GM23338 (cell line): ENCODE measurements at regions not wholly inside any gene's neighbourhood (a gene's known extent, or its start where the extent isn't known, plus 50 kb on each side); places are given as distances from the start of the nearest gene placed in this dataset.

ENCODE experiments used
- ATAC-seq: fragments of 200-7000 bp; cut with Tn5 transposase; 3 replicates; pipeline ENCODE4 v1.9.1; 2020
- DNase-seq: peaks from one replicate; pipeline ENCODE4 v3.0.0-alpha.2; 2015; ENCODE audit warnings: low spot score
- H2AFZ ChIP-seq: fragments of 200-600 bp; sonication (generic); 2 replicates; pipeline ENCODE4 v1.8.0; 2016; ENCODE audit warnings: antibody characterized with exemption, mild to moderate bottlenecking, moderate library complexity
- H3F3A ChIP-seq: fragments of 200-600 bp; sonication (generic); replicated peaks from 2 replicates; pipeline ENCODE4 v1.8.0; 2017; ENCODE audit warnings: antibody characterized with exemption, mixed run types, low read depth
- H3K27ac ChIP-seq: fragments of 200-600 bp; sonication (generic); 2 replicates; pipeline ENCODE4 v1.6.1; 2016; ENCODE audit warnings: low read depth
- H3K27me3 ChIP-seq: fragments of 200-600 bp; sonication (generic); 2 replicates; pipeline ENCODE4 v1.8.0; 2016; ENCODE audit warnings: mild to moderate bottlenecking, mixed run types, moderate library complexity; ENCODE audit not compliant: insufficient read depth
- H3K36me3 ChIP-seq: fragments of 200-600 bp; sonication (generic); 2 replicates; pipeline ENCODE4 v1.8.0; 2016; ENCODE audit warnings: mild to moderate bottlenecking; ENCODE audit not compliant: insufficient read depth
- H3K4me1 ChIP-seq: fragments of 200-600 bp; sonication (generic); 2 replicates; pipeline ENCODE4 v1.8.0; 2016; ENCODE audit warnings: mild to moderate bottlenecking, moderate library complexity; ENCODE audit not compliant: insufficient read depth
- H3K4me2 ChIP-seq: fragments of 200-600 bp; sonication (generic); 2 replicates; pipeline ENCODE4 v1.7.1; 2017; ENCODE audit warnings: mixed run types
- H3K4me3 ChIP-seq: fragments of 200-600 bp; sonication (generic); 2 replicates; pipeline ENCODE4 v1.6.1; 2016; ENCODE audit warnings: mixed run types
- H3K79me2 ChIP-seq: fragments of 200-600 bp; sonication (generic); replicated peaks from 2 replicates; pipeline ENCODE4 v1.8.0; 2017; ENCODE audit warnings: mild to moderate bottlenecking; ENCODE audit not compliant: insufficient read depth
- H3K9me2 ChIP-seq: fragments of 200-600 bp; sonication (generic); 2 replicates; pipeline ENCODE4 v1.8.0; 2017; ENCODE audit not compliant: insufficient read depth
- H4K20me1 ChIP-seq: fragments of 200-600 bp; sonication (generic); replicated peaks from 2 replicates; pipeline ENCODE4 v1.8.0; 2017; ENCODE audit warnings: mild to moderate bottlenecking; ENCODE audit not compliant: insufficient read depth
- H3K27ac Mint-ChIP-seq: 2 replicates; pipeline ENCODE4 v1.8.0; 2020; ENCODE audit warnings: inconsistent platforms, mild to moderate bottlenecking, moderate library complexity, mixed read lengths
- H3K27me3 Mint-ChIP-seq: 3 replicates; pipeline ENCODE4 v1.8.0; 2022; ENCODE audit warnings: low read depth, mild to moderate bottlenecking, moderate library complexity, mixed read lengths, inconsistent platforms; ENCODE audit not compliant: insufficient read depth, poor library complexity
- H3K36me3 Mint-ChIP-seq: 3 replicates; pipeline ENCODE4 v1.8.0; 2021; ENCODE audit warnings: low read depth, mild to moderate bottlenecking, inconsistent platforms, moderate library complexity, mixed read lengths
- H3K4me1 Mint-ChIP-seq: 3 replicates; pipeline ENCODE4 v1.8.0; 2020; ENCODE audit warnings: mild to moderate bottlenecking, inconsistent platforms, mixed read lengths
- H3K4me3 Mint-ChIP-seq: 3 replicates; pipeline ENCODE4 v1.8.0; 2021; ENCODE audit warnings: moderate library complexity, mild to moderate bottlenecking, inconsistent platforms, mixed read lengths
- H3K9me3 Mint-ChIP-seq: 3 replicates; pipeline ENCODE4 v1.8.0; 2020; ENCODE audit warnings: moderate library complexity, mild to moderate bottlenecking, inconsistent platforms, mixed read lengths
- ETS1 ChIP-seq: IDR thresholded peaks from 2 replicates; pipeline ENCODE4 v1.6.1; 2016; ENCODE audit warnings: antibody characterized with exemption
- EZH2 ChIP-seq: fragments of 200-600 bp; sonication (generic); IDR thresholded peaks from one replicate; pipeline ENCODE4 v1.8.0; 2017; ENCODE audit warnings: antibody characterized with exemption, mild to moderate bottlenecking, low read depth; ENCODE audit not compliant: unreplicated experiment
- JUNB ChIP-seq: IDR thresholded peaks from one replicate; pipeline ENCODE4 v1.6.1; 2016; ENCODE audit warnings: antibody characterized with exemption; ENCODE audit not compliant: unreplicated experiment
- NANOG ChIP-seq: IDR thresholded peaks from 2 replicates; pipeline ENCODE4 v1.6.1; 2016; ENCODE audit warnings: antibody characterized with exemption, borderline replicate concordance
- REST ChIP-seq: IDR thresholded peaks from one replicate; pipeline ENCODE4 v1.6.1; 2018; ENCODE audit warnings: antibody characterized with exemption; ENCODE audit not compliant: unreplicated experiment
- ZNF462 ChIP-seq: fragments of 250-450 bp; sonication (Bioruptor Pico); IDR thresholded peaks from 2 replicates; pipeline ENCODE4 v1.5.0; 2020; ENCODE audit warnings: mild to moderate bottlenecking, moderate library complexity
- TF ChIP-seq, protein P1 (sequence below), 2 experiments: fragments of 200-600 bp in 1 of 2; sonication (generic) in 1 of 2; conservative IDR thresholded peaks; 2 replicates each; pipeline versions ENCODE4 v1.5.1 to v1.6.1; 2016 to 2017; ENCODE audit warnings: antibody characterized with exemption in 2 of 2, low read depth in 2 of 2, mild to moderate bottlenecking in 2 of 2, moderate library complexity in 1 of 2

DNA sequence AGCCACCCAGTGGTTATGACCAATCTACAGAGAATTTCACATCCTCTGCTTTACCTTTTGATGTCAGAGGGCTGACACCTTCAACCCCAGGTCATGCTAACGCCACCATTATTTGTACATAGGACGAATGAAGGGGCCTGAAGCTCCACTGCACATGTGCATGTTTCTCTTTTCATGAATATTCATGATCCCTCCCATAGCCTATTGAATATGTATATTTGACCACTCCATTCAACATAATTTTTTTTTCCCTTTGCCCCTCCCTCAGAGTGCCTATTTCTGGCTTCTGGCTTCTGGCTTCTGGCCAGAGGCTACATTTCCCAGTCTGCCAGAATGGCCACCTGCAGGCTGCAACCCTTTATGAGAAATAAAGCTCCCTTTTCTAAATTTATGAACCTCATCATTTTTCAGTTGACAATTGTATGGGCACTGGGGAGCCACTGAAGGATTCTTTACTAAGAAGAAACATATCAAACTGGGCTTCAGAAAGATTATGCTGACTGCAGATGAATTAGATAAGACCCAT is 406.7 kb downstream of the SIPA1L2 start (continued):
- TF ChIP-seq REST, result no peak
- no peak for TF ChIP-seq EZH2

- no peak overlapping the region for H2AFZ ChIP-seq
- Mint-ChIP-seq H3K27ac (no peak overlapping the region), H3K4me1 (peaks cover 36% of the 10 kb centered on the region), H3K4me3 (no peak overlapping the region), H3K36me3 (peaks cover 16% of the 10 kb centered on the region; the same call in 2 of the 3 replicates), H3K27me3 (peaks cover 60% of the 10 kb centered on the region), H3K9me3 (peaks cover 14% of the 10 kb centered on the region; the same call in 2 of the 3 replicates)
- DNase-seq (no peak), ATAC-seq (no peak)
- H3K4me3 ChIP-seq, result no peak overlapping the region
- no peak overlapping the region for H3K4me2 ChIP-seq
- 0 out of 2 replicates have a peak, but pooled peaks cover 3% of the 10 kb centered on the region for H3K36me3 ChIP-seq
- H3K4me1 ChIP-seq, result peaks cover 30% of the 10 kb centered on the region
- no peaks in the 10 kb centered on the region for H3K79me2 ChIP-seq
- H3K9me2 ChIP-seq, result peaks cover under 1% of the 10 kb centered on the region; the same call in 1 of the 2 replicates
- H3K27me3 ChIP-seq, result peaks cover 73% of the 10 kb centered on the region
- H3K27ac ChIP-seq, result no peak overlapping the region
- H3F3A ChIP-seq, result 0 out of 2 replicates have a peak, but pooled peaks cover 7% of the 10 kb centered on the region
- peaks cover 6% of the 10 kb centered on the region; the same call in 1 of the 2 replicates for H4K20me1 ChIP-seq
- no peak for TF ChIP-seq ZNF462 (CRISPR knock-in tag)
- no peak for TF ChIP-seq REST
- TF ChIP-seq, protein P1, sequence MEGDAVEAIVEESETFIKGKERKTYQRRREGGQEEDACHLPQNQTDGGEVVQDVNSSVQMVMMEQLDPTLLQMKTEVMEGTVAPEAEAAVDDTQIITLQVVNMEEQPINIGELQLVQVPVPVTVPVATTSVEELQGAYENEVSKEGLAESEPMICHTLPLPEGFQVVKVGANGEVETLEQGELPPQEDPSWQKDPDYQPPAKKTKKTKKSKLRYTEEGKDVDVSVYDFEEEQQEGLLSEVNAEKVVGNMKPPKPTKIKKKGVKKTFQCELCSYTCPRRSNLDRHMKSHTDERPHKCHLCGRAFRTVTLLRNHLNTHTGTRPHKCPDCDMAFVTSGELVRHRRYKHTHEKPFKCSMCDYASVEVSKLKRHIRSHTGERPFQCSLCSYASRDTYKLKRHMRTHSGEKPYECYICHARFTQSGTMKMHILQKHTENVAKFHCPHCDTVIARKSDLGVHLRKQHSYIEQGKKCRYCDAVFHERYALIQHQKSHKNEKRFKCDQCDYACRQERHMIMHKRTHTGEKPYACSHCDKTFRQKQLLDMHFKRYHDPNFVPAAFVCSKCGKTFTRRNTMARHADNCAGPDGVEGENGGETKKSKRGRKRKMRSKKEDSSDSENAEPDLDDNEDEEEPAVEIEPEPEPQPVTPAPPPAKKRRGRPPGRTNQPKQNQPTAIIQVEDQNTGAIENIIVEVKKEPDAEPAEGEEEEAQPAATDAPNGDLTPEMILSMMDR (conservative IDR thresholded peaks at IDR 0.05; ENCODE audit: low read depth in 2 of 2), result no peak
- no peak for TF ChIP-seq NANOG
- no peak for TF ChIP-seq EZH2
- no peak for TF ChIP-seq JUNB
- TF ChIP-seq ETS1, result no peak
These were observed 407.3 kb downstream of the SIPA1L2 start for GRCh38 chr1:232222614-232223013.
